Esophagus muscularis mucosa (tissue), 3 donors: ENCODE measurements at regions not wholly inside any gene's neighbourhood (a gene's known extent, or its start where the extent isn't known, plus 50 kb on each side); places are given as distances from the start of the nearest gene placed in this dataset.

Experiments used
- POLR2AphosphoS5 ChIP-seq, 2 donors: sonication (generic); formaldehyde crosslinking; IDR thresholded peaks; one replicate each; pipeline ENCODE4 v1.6.1; 2017; ENCODE audit warnings: antibody characterized with exemption in 2 of 2
- TF ChIP-seq, protein P1 (sequence below), 3 experiments: fragments of 200-600 bp in 2 of 3; fragments of 450-650 bp in 1 of 3; sonication (generic) in 2 of 3; IDR thresholded peaks; one replicate each; pipeline ENCODE4 v1.5.1; 2017 to 2019; ENCODE audit warnings: antibody characterized with exemption in 3 of 3, mild to moderate bottlenecking in 2 of 3, moderate library complexity in 1 of 3

DNA sequence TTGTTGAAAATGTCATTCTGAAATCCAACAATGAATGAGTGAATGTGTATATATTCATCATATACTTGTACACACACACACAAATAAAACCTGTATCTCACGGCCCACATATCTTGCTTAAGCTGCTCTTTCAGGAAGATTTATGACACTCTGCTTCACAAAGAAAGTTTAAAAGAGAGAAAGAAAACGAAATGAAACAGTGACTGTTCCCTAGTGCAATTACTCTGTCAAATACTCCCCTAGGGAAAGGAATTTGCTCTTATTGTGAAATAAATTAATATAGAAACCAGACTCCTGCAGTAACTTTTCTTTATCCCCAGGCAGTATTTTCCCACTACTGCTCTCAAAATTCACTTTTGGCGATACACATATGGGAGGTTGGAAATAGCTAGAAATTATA is 329.1 kb downstream of the VPS13C start:
- TF ChIP-seq, protein P1, sequence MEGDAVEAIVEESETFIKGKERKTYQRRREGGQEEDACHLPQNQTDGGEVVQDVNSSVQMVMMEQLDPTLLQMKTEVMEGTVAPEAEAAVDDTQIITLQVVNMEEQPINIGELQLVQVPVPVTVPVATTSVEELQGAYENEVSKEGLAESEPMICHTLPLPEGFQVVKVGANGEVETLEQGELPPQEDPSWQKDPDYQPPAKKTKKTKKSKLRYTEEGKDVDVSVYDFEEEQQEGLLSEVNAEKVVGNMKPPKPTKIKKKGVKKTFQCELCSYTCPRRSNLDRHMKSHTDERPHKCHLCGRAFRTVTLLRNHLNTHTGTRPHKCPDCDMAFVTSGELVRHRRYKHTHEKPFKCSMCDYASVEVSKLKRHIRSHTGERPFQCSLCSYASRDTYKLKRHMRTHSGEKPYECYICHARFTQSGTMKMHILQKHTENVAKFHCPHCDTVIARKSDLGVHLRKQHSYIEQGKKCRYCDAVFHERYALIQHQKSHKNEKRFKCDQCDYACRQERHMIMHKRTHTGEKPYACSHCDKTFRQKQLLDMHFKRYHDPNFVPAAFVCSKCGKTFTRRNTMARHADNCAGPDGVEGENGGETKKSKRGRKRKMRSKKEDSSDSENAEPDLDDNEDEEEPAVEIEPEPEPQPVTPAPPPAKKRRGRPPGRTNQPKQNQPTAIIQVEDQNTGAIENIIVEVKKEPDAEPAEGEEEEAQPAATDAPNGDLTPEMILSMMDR (IDR thresholded peaks at IDR 0.05): no peak
- no peak for TF ChIP-seq POLR2AphosphoS5 (IDR thresholded peaks at IDR 0.05)
